Panc1 (cell line): ENCODE measurements at regions not wholly inside any gene's neighbourhood (a gene's known extent, or its start where the extent isn't known, plus 50 kb on each side); places are given as distances from the start of the nearest gene placed in this dataset.

Experiments used
- ATAC-seq: fragments of 200-7000 bp; cut with Tn5 transposase; 2 replicates; pipeline ENCODE4 v1.9.1; 2020; ENCODE audit warnings: mild to moderate bottlenecking, moderate library complexity
- BruUV-seq: library from RNA; stranded (reverse); fragments of 400-500 nt; replicated peaks from 2 replicates; lab custom pipeline; 2021; lab: Mats Ljungman, UMichigan
- CTCF ChIA-PET: fragments of 300-600 bp; sonication (Branson Sonifier 250); formaldehyde crosslinking; loops from one replicate; lab custom pipeline; 2022; ENCODE audit warnings: antibody characterized with exemption; lab: Charles Lee
- POLR2A ChIA-PET: fragments of 300-600 bp; sonication (Branson Sonifier 250); formaldehyde crosslinking; loops from one replicate; lab custom pipeline; 2022; ENCODE audit warnings: antibody characterized with exemption; lab: Charles Lee
- DNase-seq: peaks from one replicate; pipeline ENCODE4 v3.0.0-alpha.2; 2010; ENCODE audit warnings: low read depth, low spot score
- H3K27ac ChIP-seq: 2 replicates; pipeline ENCODE4 v1.5.1; 2011; ENCODE audit warnings: mild to moderate bottlenecking, low read length, inconsistent platforms
- H3K27me3 ChIP-seq: fragments of 200-500 bp; sonication (Bioruptor generic); 2 replicates; pipeline ENCODE4 v1.6.0; 2014; ENCODE audit warnings: low read length, inconsistent platforms; ENCODE audit not compliant: control insufficient read depth, insufficient read depth
- H3K36me3 ChIP-seq: fragments of 200-500 bp; sonication (Bioruptor generic); 2 replicates; pipeline ENCODE4 v1.5.1; 2014; ENCODE audit warnings: inconsistent platforms, mild to moderate bottlenecking, low read length, moderate library complexity; ENCODE audit not compliant: control insufficient read depth, insufficient read depth
- H3K4me1 ChIP-seq: 2 replicates; pipeline ENCODE4 v1.5.1; 2011; ENCODE audit warnings: inconsistent platforms, mild to moderate bottlenecking, low read length, moderate library complexity; ENCODE audit not compliant: control insufficient read depth, insufficient read depth
- H3K4me3 ChIP-seq, 2 experiments: 2 replicates each; pipeline ENCODE4 v1.5.1; 2011 to 2012; ENCODE audit warnings: low read depth in 2 of 2, low read length in 2 of 2, mild to moderate bottlenecking in 2 of 2, inconsistent platforms in 1 of 2, moderate library complexity in 1 of 2
- H3K9me3 ChIP-seq: fragments of 200-500 bp; sonication (Bioruptor generic); 2 replicates; pipeline ENCODE4 v1.5.1; 2014; ENCODE audit warnings: low read depth, mild to moderate bottlenecking, inconsistent platforms, low read length, moderate library complexity; ENCODE audit not compliant: control insufficient read depth, insufficient read depth
- POLR2AphosphoS5 ChIP-seq: IDR thresholded peaks from 2 replicates; pipeline ENCODE4 v1.6.1; 2012; ENCODE audit warnings: mild to moderate bottlenecking, low read depth, low read length, moderate library complexity
- SIN3A ChIP-seq: IDR thresholded peaks from 2 replicates; pipeline ENCODE4 v1.6.1; 2012; ENCODE audit warnings: low read depth, mild to moderate bottlenecking, low read length, moderate library complexity, borderline replicate concordance; ENCODE audit not compliant: insufficient read depth
- TCF7L2 ChIP-seq: IDR thresholded peaks from 2 replicates; pipeline ENCODE4 v1.6.1; 2011; ENCODE audit warnings: mild to moderate bottlenecking, low read depth, low read length, inconsistent platforms
- in situ Hi-C: cut with HindIII; loops from 2 replicates; pipeline ENCODE4 v1.10.0; 2016; ENCODE audit warnings: low sequenced_read_pairs, low pct_unique_long_range_greater_than_20kb
- intact Hi-C: fragments of 100-400 bp; cut with micrococcal nuclease; formaldehyde crosslinking; loops from one replicate; pipeline ENCODE4 v1.10.0; 2022; ENCODE audit not compliant: unreplicated experiment
- TF ChIP-seq, protein P1 (sequence below): fragments of 450-650 bp; IDR thresholded peaks from 2 replicates; pipeline ENCODE4 v1.5.1; 2017; ENCODE audit warnings: mild to moderate bottlenecking
- TF ChIP-seq, protein P2 (sequence below), 2 experiments: IDR thresholded peaks; 2 replicates each; pipeline ENCODE4 v1.6.1; 2011 to 2012; ENCODE audit warnings: low read depth in 2 of 2, control low read depth in 1 of 2, low read length in 1 of 2, mild to moderate bottlenecking in 1 of 2, moderate library complexity in 1 of 2; ENCODE audit not compliant: insufficient read depth in 1 of 2

GRCh38 chr5:161600156-161600555 is 53.6 kb upstream of the GABRB2 start:
- Histone ChIP-seq H3K4me3 (no peak overlapping the region), H3K9me3 (no peaks in the 10 kb centered on the region), H3K36me3 (no peaks in the 10 kb centered on the region), H3K27me3 (no peaks in the 10 kb centered on the region), H3K4me1 (no peaks in the 10 kb centered on the region), H3K27ac (no peak overlapping the region)
- ChIA-PET POLR2A (no interaction called here), CTCF (no interaction called here)
- ATAC-seq (no peak), DNase-seq (no peak)
- BruUV-seq, result no TSS peak
- TF ChIP-seq, protein P1, sequence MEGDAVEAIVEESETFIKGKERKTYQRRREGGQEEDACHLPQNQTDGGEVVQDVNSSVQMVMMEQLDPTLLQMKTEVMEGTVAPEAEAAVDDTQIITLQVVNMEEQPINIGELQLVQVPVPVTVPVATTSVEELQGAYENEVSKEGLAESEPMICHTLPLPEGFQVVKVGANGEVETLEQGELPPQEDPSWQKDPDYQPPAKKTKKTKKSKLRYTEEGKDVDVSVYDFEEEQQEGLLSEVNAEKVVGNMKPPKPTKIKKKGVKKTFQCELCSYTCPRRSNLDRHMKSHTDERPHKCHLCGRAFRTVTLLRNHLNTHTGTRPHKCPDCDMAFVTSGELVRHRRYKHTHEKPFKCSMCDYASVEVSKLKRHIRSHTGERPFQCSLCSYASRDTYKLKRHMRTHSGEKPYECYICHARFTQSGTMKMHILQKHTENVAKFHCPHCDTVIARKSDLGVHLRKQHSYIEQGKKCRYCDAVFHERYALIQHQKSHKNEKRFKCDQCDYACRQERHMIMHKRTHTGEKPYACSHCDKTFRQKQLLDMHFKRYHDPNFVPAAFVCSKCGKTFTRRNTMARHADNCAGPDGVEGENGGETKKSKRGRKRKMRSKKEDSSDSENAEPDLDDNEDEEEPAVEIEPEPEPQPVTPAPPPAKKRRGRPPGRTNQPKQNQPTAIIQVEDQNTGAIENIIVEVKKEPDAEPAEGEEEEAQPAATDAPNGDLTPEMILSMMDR, result no peak
- TF ChIP-seq POLR2AphosphoS5, result no peak
- no peak for TF ChIP-seq TCF7L2
- no peak for TF ChIP-seq SIN3A
- intact Hi-C loops (no loop called here), in situ Hi-C loops (no loop called here)

GRCh38 chr5:161598686-161599085 is 52.2 kb upstream of the GABRB2 start:
- ATAC-seq (no peak), DNase-seq (no peak)
- POLR2A ChIA-PET, result no interaction called here
- H3K36me3 ChIP-seq, result no peaks in the 10 kb centered on the region
- TF ChIP-seq POLR2AphosphoS5 (no peak), SIN3A (no peak), TCF7L2 (no peak)
- TF ChIP-seq, protein P1, result no peak
- TF ChIP-seq, protein P2, sequence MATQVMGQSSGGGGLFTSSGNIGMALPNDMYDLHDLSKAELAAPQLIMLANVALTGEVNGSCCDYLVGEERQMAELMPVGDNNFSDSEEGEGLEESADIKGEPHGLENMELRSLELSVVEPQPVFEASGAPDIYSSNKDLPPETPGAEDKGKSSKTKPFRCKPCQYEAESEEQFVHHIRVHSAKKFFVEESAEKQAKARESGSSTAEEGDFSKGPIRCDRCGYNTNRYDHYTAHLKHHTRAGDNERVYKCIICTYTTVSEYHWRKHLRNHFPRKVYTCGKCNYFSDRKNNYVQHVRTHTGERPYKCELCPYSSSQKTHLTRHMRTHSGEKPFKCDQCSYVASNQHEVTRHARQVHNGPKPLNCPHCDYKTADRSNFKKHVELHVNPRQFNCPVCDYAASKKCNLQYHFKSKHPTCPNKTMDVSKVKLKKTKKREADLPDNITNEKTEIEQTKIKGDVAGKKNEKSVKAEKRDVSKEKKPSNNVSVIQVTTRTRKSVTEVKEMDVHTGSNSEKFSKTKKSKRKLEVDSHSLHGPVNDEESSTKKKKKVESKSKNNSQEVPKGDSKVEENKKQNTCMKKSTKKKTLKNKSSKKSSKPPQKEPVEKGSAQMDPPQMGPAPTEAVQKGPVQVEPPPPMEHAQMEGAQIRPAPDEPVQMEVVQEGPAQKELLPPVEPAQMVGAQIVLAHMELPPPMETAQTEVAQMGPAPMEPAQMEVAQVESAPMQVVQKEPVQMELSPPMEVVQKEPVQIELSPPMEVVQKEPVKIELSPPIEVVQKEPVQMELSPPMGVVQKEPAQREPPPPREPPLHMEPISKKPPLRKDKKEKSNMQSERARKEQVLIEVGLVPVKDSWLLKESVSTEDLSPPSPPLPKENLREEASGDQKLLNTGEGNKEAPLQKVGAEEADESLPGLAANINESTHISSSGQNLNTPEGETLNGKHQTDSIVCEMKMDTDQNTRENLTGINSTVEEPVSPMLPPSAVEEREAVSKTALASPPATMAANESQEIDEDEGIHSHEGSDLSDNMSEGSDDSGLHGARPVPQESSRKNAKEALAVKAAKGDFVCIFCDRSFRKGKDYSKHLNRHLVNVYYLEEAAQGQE (IDR thresholded peaks at IDR 0.05; ENCODE audit: insufficient read depth in 1 of 2, low read depth in 2 of 2, low read length in 1 of 2), result no peak
- in situ Hi-C loops, result no loop called here
- intact Hi-C loops, result no loop called here
- no TSS peak for BruUV-seq
- H3K4me1 ChIP-seq, result no peaks in the 10 kb centered on the region
- CTCF ChIA-PET, result interaction anchor here (0.7 kb wide), 1 partner anchor 1161 kb away, joined by 3 read pairs; no protein-coding TSS in a partner anchor
- H3K9me3 ChIP-seq, result no peaks in the 10 kb centered on the region
- H3K27me3 ChIP-seq, result no peaks in the 10 kb centered on the region
- H3K4me3 ChIP-seq, result no peak overlapping the region
- H3K27ac ChIP-seq, result no peak overlapping the region
